Mesendoderm (in vitro differentiated cells): ENCODE measurements at regions not wholly inside any gene's neighbourhood (a gene's known extent, or its start where the extent isn't known, plus 50 kb on each side); places are given as distances from the start of the nearest gene placed in this dataset.

ENCODE experiments used
- DNase-seq: peaks from one replicate; pipeline ENCODE4 v3.0.0; 2013
- H2AK5ac ChIP-seq: 2 replicates; pipeline ENCODE4 v1.6.1; 2013; ENCODE audit warnings: low read length, inconsistent platforms
- H2BK120ac ChIP-seq: 2 replicates; pipeline ENCODE4 v1.6.1; 2013; ENCODE audit warnings: low read depth, mild to moderate bottlenecking, low read length, moderate library complexity, mixed read lengths
- H2BK15ac ChIP-seq: replicated peaks from 2 replicates; pipeline ENCODE4 v1.6.1; 2013; ENCODE audit warnings: low read depth, mild to moderate bottlenecking, moderate library complexity
- H2BK5ac ChIP-seq: 2 replicates; pipeline ENCODE4 v1.6.1; 2013; ENCODE audit warnings: low read length, inconsistent platforms
- H3K18ac ChIP-seq: 2 replicates; pipeline ENCODE4 v1.6.1; 2013; ENCODE audit warnings: mild to moderate bottlenecking, low read length, mixed read lengths
- H3K23ac ChIP-seq: one replicate; pipeline ENCODE4 v1.6.1; 2013; ENCODE audit warnings: low read length
- H3K27ac ChIP-seq: 2 replicates; pipeline ENCODE4 v1.5.1; 2013; ENCODE audit warnings: low read depth, mild to moderate bottlenecking, inconsistent platforms, low read length, moderate library complexity
- H3K27me3 ChIP-seq: 2 replicates; pipeline ENCODE4 v1.6.1; 2013; ENCODE audit warnings: low read length, control low read depth, mild to moderate bottlenecking, inconsistent platforms; ENCODE audit not compliant: insufficient read depth, poor library complexity
- H3K36me3 ChIP-seq: 2 replicates; pipeline ENCODE4 v1.6.1; 2013; ENCODE audit warnings: low read length, inconsistent platforms; ENCODE audit not compliant: control insufficient read depth, insufficient read depth
- H3K4ac ChIP-seq: one replicate; pipeline ENCODE4 v1.6.1; 2013; ENCODE audit warnings: low read depth, mild to moderate bottlenecking, low read length, moderate library complexity
- H3K4me1 ChIP-seq: 2 replicates; pipeline ENCODE4 v1.6.1; 2013; ENCODE audit warnings: low read depth, low read length, inconsistent platforms; ENCODE audit not compliant: control insufficient read depth
- H3K4me2 ChIP-seq: 2 replicates; pipeline ENCODE4 v1.6.1; 2013; ENCODE audit warnings: low read length
- H3K4me3 ChIP-seq: 2 replicates; pipeline ENCODE4 v1.5.1; 2013; ENCODE audit warnings: mild to moderate bottlenecking, low read length
- H3K56ac ChIP-seq: one replicate; pipeline ENCODE4 v1.6.1; 2013; ENCODE audit warnings: low read length
- H3K79me1 ChIP-seq: 2 replicates; pipeline ENCODE4 v1.6.1; 2013; ENCODE audit warnings: low read length, inconsistent platforms
- H3K79me2 ChIP-seq: 2 replicates; pipeline ENCODE4 v1.6.1; 2013; ENCODE audit warnings: mild to moderate bottlenecking, low read length; ENCODE audit not compliant: control insufficient read depth, insufficient read depth
- H3K9ac ChIP-seq: 2 replicates; pipeline ENCODE4 v1.6.1; 2013; ENCODE audit warnings: low read length, inconsistent platforms
- H4K5ac ChIP-seq: one replicate; pipeline ENCODE4 v1.6.1; 2013; ENCODE audit warnings: low read length
- H4K8ac ChIP-seq: one replicate; pipeline ENCODE4 v1.6.1; 2013; ENCODE audit warnings: low read depth, mild to moderate bottlenecking, control low read depth, low read length, moderate library complexity
- WGBS: extraction: QIAGEN DNeasy Blood & Tissue Kit; methylation state at CpG from one replicate; pipeline ENCODE4 v1.1.7; 2013; ENCODE audit warnings: low lambda C conversion rate, missing lambda C conversion rate; ENCODE audit not compliant: insufficient coverage; ENCODE audit errors: extremely low coverage; 5-methylcytosine and 5-hydroxymethylcytosine counted together

- H3K4me2 ChIP-seq: no peak overlapping the region
- H3K4me1 ChIP-seq: no peaks in the 10 kb centered on the region
- no peak overlapping the region for H2BK5ac ChIP-seq
- no peak overlapping the region for H3K18ac ChIP-seq
- H3K9ac ChIP-seq: no peak overlapping the region
- no peak overlapping the region for H3K27ac ChIP-seq
- H3K36me3 ChIP-seq: no peaks in the 10 kb centered on the region
- no peaks in the 10 kb centered on the region for H3K79me1 ChIP-seq
- no peak overlapping the region for H2AK5ac ChIP-seq
- H4K5ac ChIP-seq: no peak overlapping the region
- no peaks in the 10 kb centered on the region for H3K27me3 ChIP-seq
- H3K79me2 ChIP-seq: no peaks in the 10 kb centered on the region
- no peak overlapping the region for H2BK15ac ChIP-seq
- H2BK120ac ChIP-seq: no peak overlapping the region
- H3K4me3 ChIP-seq: no peak overlapping the region
- no peak for DNase-seq
- no peak overlapping the region for H3K4ac ChIP-seq
- no CpG with 5 or more reads among the region's 3 CpGs for WGBS
- H3K56ac ChIP-seq: no peak overlapping the region
- H3K23ac ChIP-seq: no peak overlapping the region
- no peak overlapping the region for H4K8ac ChIP-seq
Measured at GRCh38 chr12:64931321-64931720, 106.9 kb downstream of the TBC1D30 start.

DNA sequence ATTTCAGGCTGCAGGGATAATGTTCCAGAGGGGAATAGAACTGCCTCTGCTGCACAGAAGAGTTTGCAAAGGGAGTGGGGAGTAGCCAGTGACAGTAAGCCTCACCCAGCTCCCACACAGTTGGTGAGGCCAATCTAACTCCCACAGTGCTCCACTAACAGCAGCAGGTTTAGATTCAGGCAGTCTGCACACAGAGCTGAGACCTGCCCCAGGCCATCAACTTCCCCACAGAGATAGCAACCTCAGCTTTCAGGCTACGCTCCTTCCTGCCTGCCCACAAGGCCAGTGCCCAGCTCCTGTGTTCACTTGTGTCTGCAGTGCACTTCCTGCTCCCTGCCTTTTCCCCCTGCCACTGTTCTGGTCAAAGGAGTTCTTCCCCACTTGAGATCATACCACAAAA lies 107.5 kb downstream of the TBC1D30 start:
- H2BK120ac ChIP-seq: no peak overlapping the region
- H3K79me1 ChIP-seq: no peaks in the 10 kb centered on the region
- H3K27me3 ChIP-seq: no peaks in the 10 kb centered on the region
- H3K36me3 ChIP-seq: no peaks in the 10 kb centered on the region
- no peak overlapping the region for H3K27ac ChIP-seq
- no peaks in the 10 kb centered on the region for H3K4me1 ChIP-seq
- H3K4me3 ChIP-seq: no peak overlapping the region
- no peak overlapping the region for H4K5ac ChIP-seq
- H3K23ac ChIP-seq: no peak overlapping the region
- no peak overlapping the region for H4K8ac ChIP-seq
- H3K4me2 ChIP-seq: no peak overlapping the region
- H2BK5ac ChIP-seq: no peak overlapping the region
- H3K18ac ChIP-seq: no peak overlapping the region
- H3K56ac ChIP-seq: no peak overlapping the region
- H3K4ac ChIP-seq: no peak overlapping the region
- H3K79me2 ChIP-seq: no peaks in the 10 kb centered on the region
- no CpG with 5 or more reads among the region's 1 CpG for WGBS
- no peak overlapping the region for H3K9ac ChIP-seq
- peak; percentile 44 for DNase-seq
- H2AK5ac ChIP-seq: no peak overlapping the region
- no peak overlapping the region for H2BK15ac ChIP-seq

GRCh38 chr12:64933791-64934190 lies 109.3 kb downstream of the TBC1D30 start:
- H3K18ac ChIP-seq: no peak overlapping the region
- no peak overlapping the region for H4K8ac ChIP-seq
- no peak overlapping the region for H3K23ac ChIP-seq
- H3K4me2 ChIP-seq: no peak overlapping the region
- no peak overlapping the region for H3K56ac ChIP-seq
- no peak overlapping the region for H3K4me3 ChIP-seq
- no peaks in the 10 kb centered on the region for H3K27me3 ChIP-seq
- no peak for DNase-seq
- H3K4me1 ChIP-seq: no peaks in the 10 kb centered on the region
- H2BK120ac ChIP-seq: no peak overlapping the region
- no peak overlapping the region for H4K5ac ChIP-seq
- no CpG with 5 or more reads among the region's 2 CpGs for WGBS
- no peak overlapping the region for H3K4ac ChIP-seq
- no peak overlapping the region for H2BK15ac ChIP-seq
- H3K79me2 ChIP-seq: no peaks in the 10 kb centered on the region
- no peak overlapping the region for H3K9ac ChIP-seq
- H3K27ac ChIP-seq: no peak overlapping the region
- H3K79me1 ChIP-seq: no peaks in the 10 kb centered on the region
- H2AK5ac ChIP-seq: no peak overlapping the region
- H2BK5ac ChIP-seq: no peak overlapping the region
- H3K36me3 ChIP-seq: no peaks in the 10 kb centered on the region

DNA sequence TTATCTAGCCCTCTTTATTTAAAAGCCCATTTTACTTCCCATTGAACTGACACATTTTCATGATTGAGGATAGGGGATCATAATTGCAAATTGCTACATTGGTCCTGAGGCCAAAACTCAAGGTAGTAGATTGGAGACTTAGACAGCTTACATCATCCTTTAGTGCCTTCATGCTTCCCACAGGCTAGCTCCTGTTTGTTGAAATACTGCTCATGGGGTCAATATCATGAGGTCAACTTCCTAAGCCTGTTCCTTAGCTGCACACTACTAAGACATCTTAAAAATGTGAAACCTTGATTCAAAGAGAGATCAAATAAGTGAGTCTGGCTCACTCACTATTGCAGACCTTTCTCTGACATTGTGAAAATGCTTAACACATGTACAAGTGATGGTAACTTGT lies 113.0 kb downstream of the TBC1D30 start:
- Histone ChIP-seq H3K27ac (no peak overlapping the region), H2BK5ac (no peak overlapping the region), H3K4me2 (no peak overlapping the region), H2BK15ac (no peak overlapping the region), H3K4me3 (no peak overlapping the region), H3K27me3 (no peaks in the 10 kb centered on the region), H3K4ac (no peak overlapping the region), H3K4me1 (no peaks in the 10 kb centered on the region), H3K79me1 (no peaks in the 10 kb centered on the region), H4K5ac (no peak overlapping the region), H2AK5ac (no peak overlapping the region), H4K8ac (no peak overlapping the region), H3K56ac (no peak overlapping the region), H3K23ac (no peak overlapping the region), H2BK120ac (no peak overlapping the region), H3K79me2 (no peaks in the 10 kb centered on the region), H3K18ac (no peak overlapping the region), H3K36me3 (no peaks in the 10 kb centered on the region), H3K9ac (no peak overlapping the region)
- DNase-seq: no peak

- Histone ChIP-seq H2AK5ac (no peak overlapping the region), H3K27me3 (no peaks in the 10 kb centered on the region), H3K56ac (no peak overlapping the region), H3K23ac (no peak overlapping the region), H2BK5ac (no peak overlapping the region), H3K4me2 (no peak overlapping the region), H3K79me2 (no peaks in the 10 kb centered on the region), H3K27ac (no peak overlapping the region), H3K79me1 (no peaks in the 10 kb centered on the region), H3K4me3 (no peak overlapping the region), H3K18ac (no peak overlapping the region), H4K8ac (no peak overlapping the region), H3K36me3 (no peaks in the 10 kb centered on the region), H3K9ac (no peak overlapping the region), H3K4ac (no peak overlapping the region), H2BK15ac (no peak overlapping the region), H3K4me1 (no peaks in the 10 kb centered on the region), H2BK120ac (no peak overlapping the region), H4K5ac (no peak overlapping the region)
- no peak for DNase-seq
- WGBS: no CpG with 5 or more reads among the region's 2 CpGs
Measured at GRCh38 chr12:64938179-64938578, 113.7 kb downstream of the TBC1D30 start.

DNA sequence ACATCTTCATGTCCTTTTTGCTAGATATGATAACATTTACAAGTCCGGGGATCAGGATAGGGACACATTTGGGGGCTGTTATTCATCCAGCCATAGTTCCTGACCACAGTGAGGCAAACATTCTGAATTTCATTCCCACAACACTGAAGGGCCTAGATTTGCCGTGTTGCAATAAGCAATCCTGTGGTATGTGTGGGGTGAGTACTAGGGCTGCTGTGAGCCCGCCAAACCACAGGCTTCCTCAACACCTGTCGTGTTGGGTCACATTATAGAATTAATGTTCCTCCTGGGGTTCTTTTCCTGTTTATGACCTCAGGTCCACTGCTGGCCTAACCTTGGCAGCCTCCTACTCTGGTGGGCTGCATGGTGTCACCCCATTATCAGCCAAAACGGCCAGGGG lies 119.2 kb downstream of the TBC1D30 start:
- Histone ChIP-seq H3K56ac (no peak overlapping the region), H3K4me1 (no peaks in the 10 kb centered on the region), H3K36me3 (no peaks in the 10 kb centered on the region), H4K5ac (no peak overlapping the region), H3K23ac (no peak overlapping the region), H4K8ac (no peak overlapping the region), H3K27me3 (no peaks in the 10 kb centered on the region), H2AK5ac (no peak overlapping the region), H3K4ac (no peak overlapping the region), H3K79me1 (no peaks in the 10 kb centered on the region), H2BK5ac (no peak overlapping the region), H3K4me2 (no peak overlapping the region), H2BK15ac (no peak overlapping the region), H3K27ac (no peak overlapping the region), H3K4me3 (no peak overlapping the region), H3K79me2 (no peaks in the 10 kb centered on the region), H3K18ac (no peak overlapping the region), H2BK120ac (no peak overlapping the region), H3K9ac (no peak overlapping the region)
- no CpG with 5 or more reads among the region's 5 CpGs for WGBS
- no peak for DNase-seq
